Astrocyte of the cerebellum (primary cell): ENCODE measurements at regions not wholly inside any gene's neighbourhood (a gene's known extent, or its start where the extent isn't known, plus 50 kb on each side); places are given as distances from the start of the nearest gene placed in this dataset.

Experiments used
- DNase-seq: peaks from one replicate; pipeline ENCODE4 v3.0.0-alpha.2; 2011; ENCODE audit warnings: low read depth
- H3K4me3 ChIP-seq: 2 replicates; pipeline ENCODE4 v1.5.1; 2011; ENCODE audit warnings: mild to moderate bottlenecking, low read depth, low read length, moderate library complexity
- in situ Hi-C: cut with HindIII; loops from 2 replicates; pipeline ENCODE4 v1.10.0; 2017; ENCODE audit warnings: low sequenced_read_pairs
- TF ChIP-seq, protein P1 (sequence below): IDR thresholded peaks from 2 replicates; pipeline ENCODE4 v1.5.1; 2012; ENCODE audit warnings: low read length, low read depth, moderate library complexity, mild to moderate bottlenecking; ENCODE audit errors: missing control alignments

DNA sequence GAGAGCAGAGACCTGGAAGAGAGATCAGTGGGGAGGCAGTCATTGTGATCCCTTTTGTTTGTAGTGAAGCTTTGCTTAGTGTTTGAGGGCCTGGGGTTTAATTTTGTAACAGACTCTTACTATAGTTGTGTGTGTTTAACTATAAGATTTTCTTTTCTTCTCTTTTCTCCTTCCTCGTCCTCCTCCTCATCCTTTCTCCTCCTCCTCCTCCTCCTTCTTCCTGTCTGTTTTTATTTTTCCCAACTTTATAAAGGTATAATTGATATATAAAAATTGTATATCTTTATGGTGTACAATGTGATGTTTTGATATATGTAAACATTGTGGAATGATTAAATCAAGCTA is 71.2 kb upstream of the MACF1 start:
- TF ChIP-seq, protein P1, sequence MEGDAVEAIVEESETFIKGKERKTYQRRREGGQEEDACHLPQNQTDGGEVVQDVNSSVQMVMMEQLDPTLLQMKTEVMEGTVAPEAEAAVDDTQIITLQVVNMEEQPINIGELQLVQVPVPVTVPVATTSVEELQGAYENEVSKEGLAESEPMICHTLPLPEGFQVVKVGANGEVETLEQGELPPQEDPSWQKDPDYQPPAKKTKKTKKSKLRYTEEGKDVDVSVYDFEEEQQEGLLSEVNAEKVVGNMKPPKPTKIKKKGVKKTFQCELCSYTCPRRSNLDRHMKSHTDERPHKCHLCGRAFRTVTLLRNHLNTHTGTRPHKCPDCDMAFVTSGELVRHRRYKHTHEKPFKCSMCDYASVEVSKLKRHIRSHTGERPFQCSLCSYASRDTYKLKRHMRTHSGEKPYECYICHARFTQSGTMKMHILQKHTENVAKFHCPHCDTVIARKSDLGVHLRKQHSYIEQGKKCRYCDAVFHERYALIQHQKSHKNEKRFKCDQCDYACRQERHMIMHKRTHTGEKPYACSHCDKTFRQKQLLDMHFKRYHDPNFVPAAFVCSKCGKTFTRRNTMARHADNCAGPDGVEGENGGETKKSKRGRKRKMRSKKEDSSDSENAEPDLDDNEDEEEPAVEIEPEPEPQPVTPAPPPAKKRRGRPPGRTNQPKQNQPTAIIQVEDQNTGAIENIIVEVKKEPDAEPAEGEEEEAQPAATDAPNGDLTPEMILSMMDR: no peak
- in situ Hi-C loops: no loop called here
- no peak overlapping the region for H3K4me3 ChIP-seq
- no peak for DNase-seq

DNA sequence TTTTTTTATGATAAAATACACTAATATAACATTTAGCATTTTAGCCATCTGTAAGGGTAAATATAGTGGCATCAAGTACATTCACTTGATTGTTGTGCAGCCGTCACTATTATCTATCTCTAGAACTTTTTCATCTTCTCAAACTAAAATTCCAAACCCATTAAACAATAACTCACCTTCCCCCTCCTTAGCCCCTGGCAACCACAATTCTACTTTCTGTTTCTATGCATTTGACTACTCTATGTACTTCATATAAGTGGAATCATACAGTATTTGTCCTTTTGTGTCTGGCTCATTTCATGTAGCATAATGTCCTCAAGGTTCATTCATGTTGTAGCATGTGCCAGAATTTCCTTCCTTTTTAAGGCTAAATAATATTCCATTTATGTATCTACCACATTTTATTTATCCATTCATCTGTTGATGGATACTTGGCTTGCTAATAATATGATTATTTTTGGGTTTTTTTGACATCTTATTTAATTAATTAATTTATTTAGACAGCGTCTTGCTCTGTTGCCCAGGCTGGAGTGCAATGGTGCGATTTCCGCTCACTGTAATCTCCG is 69.6 kb upstream of the MACF1 start:
- no peak overlapping the region for H3K4me3 ChIP-seq
- in situ Hi-C loops: no loop called here
- DNase-seq: no peak
- TF ChIP-seq, protein P1: no peak

DNA sequence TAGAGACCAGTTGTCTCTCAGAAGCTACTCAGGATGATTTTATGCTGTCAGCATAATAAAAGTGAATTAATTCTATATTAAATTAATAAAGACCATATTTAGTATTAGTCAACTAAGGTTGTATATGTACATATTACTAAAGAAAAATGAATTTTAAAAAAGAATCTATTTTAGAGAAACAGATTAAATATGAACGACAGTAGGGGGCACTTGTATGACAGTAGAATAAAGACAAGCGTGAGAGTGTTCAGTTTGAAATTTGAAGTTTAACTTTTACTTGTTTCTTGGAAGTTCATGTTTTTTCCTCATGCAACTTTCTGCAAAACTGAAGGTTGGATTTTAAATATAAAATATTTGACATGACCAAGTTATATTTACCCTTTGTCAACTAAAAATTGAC is 67.9 kb upstream of the MACF1 start:
- no peak for DNase-seq
- in situ Hi-C loops: no loop called here
- TF ChIP-seq, protein P1: no peak
- H3K4me3 ChIP-seq: no peak overlapping the region

DNA sequence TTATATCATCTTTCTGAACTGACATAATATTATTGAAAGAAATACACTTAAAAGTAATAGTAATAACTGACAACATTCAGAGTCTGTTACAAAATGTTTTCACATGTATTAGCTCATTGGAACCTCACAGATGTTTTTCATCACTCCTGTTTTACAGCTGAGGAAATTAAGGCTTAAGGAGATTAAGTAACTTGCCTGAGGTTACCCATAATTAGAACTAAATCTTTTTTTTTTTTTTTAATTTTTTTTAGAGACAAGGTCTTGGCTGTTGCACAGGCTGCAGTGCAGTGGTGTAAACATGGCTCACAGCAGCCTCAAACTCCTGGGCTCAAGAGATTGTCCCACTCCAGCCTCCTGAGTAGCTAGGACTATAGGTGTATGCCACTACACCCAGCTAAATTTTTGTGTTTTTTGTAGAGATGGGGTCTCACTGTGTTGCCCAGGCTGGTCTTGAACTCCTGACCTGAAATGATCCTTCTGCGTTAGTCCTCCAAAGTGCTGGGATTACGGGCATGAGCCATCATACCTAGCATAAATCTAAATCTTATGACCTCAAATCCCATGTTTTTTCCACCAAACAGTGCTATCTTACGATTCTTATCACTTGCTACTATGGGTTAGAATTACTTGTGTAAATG is 64.7 kb upstream of the MACF1 start:
- in situ Hi-C loops: no loop called here
- DNase-seq: no peak
- TF ChIP-seq, protein P1: no peak
- H3K4me3 ChIP-seq: no peak overlapping the region

DNA sequence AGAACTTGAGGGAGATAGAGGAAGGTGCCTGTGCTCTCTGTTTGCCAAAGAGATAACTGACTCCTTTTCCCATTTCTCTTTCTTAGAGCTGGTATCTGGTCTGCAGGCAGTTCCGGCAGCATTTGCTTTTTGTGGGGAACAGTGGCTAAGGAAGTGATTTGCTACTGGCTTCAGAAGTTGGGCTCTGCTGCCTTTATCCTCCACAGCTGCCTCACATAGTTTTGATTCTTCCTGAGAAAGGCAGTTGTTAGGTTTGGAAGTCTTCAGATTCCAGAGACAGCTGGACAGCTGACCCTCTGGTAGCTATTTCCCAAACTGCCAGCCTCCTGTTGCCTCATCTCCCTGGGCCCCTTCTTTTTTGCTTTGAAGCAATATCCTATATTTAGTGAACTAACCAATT is 62.6 kb upstream of the MACF1 start:
- no peak overlapping the region for H3K4me3 ChIP-seq
- in situ Hi-C loops: no loop called here
- no peak for DNase-seq
- TF ChIP-seq, protein P1: no peak

DNA sequence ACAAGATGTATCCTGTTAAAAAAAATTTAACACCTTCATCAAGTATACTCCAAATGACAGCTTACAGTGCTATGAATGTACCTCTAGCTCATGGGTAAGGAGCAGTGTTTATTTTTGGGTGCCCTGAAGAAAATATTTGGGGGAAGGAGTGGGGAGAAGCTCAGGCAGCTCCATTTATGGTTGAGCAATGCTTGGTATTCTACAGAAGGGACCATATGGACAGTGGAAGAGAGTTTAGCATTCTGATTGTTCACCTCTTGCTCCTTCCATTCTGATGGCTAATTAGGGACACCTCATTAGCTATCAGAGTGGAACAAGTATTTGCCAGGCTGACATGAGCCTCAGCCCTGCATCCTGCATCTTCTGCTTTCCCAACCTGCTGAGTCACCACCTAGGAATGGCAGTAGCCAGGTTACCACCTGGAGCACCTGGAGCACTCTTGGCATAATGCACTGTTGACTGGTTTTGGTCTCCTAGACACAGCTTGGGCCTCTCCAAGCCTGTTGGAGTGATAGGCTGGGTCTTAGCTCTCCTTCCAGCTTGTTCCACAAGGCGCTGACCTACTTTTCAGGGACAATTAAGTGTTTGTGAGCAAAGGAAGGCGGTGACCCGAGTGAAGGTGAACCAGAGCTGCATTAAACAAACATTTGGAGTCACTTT is 62.0 kb upstream of the MACF1 start:
- H3K4me3 ChIP-seq: no peak overlapping the region
- in situ Hi-C loops: no loop called here
- TF ChIP-seq, protein P1: no peak
- DNase-seq: no peak
